HUES48 (cell line): ENCODE measurements at regions not wholly inside any gene's neighbourhood (a gene's known extent, or its start where the extent isn't known, plus 50 kb on each side); places are given as distances from the start of the nearest gene placed in this dataset.
"Not testable (repeated sequence)": the region's sequence is repeated elsewhere in the genome, so short reads cannot be mapped to it uniquely, and the experiment has no call there.

Experiments
- H3K27ac ChIP-seq: one replicate; pipeline ENCODE4 v1.7.0; 2013; ENCODE audit warnings: low read depth, low read length, inconsistent platforms
- H3K27me3 ChIP-seq: 2 replicates; pipeline ENCODE4 v1.6.1; 2013; ENCODE audit warnings: mild to moderate bottlenecking, low read length; ENCODE audit not compliant: control insufficient read depth, insufficient read depth
- H3K36me3 ChIP-seq: 2 replicates; pipeline ENCODE4 v1.6.1; 2013; ENCODE audit warnings: low read length; ENCODE audit not compliant: control insufficient read depth, insufficient read depth
- H3K4me1 ChIP-seq: 2 replicates; pipeline ENCODE4 v1.6.1; 2013; ENCODE audit warnings: mild to moderate bottlenecking, low read length; ENCODE audit not compliant: control insufficient read depth, insufficient read depth
- H3K4me3 ChIP-seq: 2 replicates; pipeline ENCODE4 v1.5.1; 2013; ENCODE audit warnings: mild to moderate bottlenecking, low read depth, low read length
- H3K9ac ChIP-seq: 2 replicates; pipeline ENCODE4 v1.6.1; 2013; ENCODE audit warnings: mild to moderate bottlenecking, low read depth, low read length, moderate library complexity
- H3K9me3 ChIP-seq: 2 replicates; pipeline ENCODE4 v1.6.1; 2013; ENCODE audit warnings: low read length; ENCODE audit not compliant: control insufficient read depth, insufficient read depth

- Histone ChIP-seq H3K4me1 (no peaks in the 10 kb centered on the region), H3K4me3 (no peak overlapping the region), H3K9ac (no peak overlapping the region), H3K9me3 (no peaks in the 10 kb centered on the region), H3K27me3 (no peaks in the 10 kb centered on the region), H3K27ac (no peak overlapping the region), H3K36me3 (no peaks in the 10 kb centered on the region)
Measured at GRCh38 chr11:101786421-101786820, 128.4 kb upstream of the CEP126 start.

- not testable (repeated sequence) for H3K4me1 ChIP-seq, H3K27ac ChIP-seq, H3K9ac ChIP-seq, H3K4me3 ChIP-seq, H3K36me3 ChIP-seq, H3K27me3 ChIP-seq
- peaks cover 16% of the 10 kb centered on the region for H3K9me3 ChIP-seq
Measured at GRCh38 chr11:101779167-101779566, 135.6 kb upstream of the CEP126 start.

- H3K9ac ChIP-seq = no peak overlapping the region
- H3K4me1 ChIP-seq = no peaks in the 10 kb centered on the region
- H3K36me3 ChIP-seq = no peaks in the 10 kb centered on the region
Measured at GRCh38 chr11:101777476-101777875, 137.3 kb upstream of the CEP126 start.

GRCh38 chr11:101775033-101775432, 139.8 kb upstream of the CEP126 start:
- H3K27ac ChIP-seq = no peak overlapping the region
- H3K36me3 ChIP-seq = no peaks in the 10 kb centered on the region
- H3K9ac ChIP-seq = no peak overlapping the region
- peaks cover 14% of the 10 kb centered on the region for H3K9me3 ChIP-seq
- H3K4me3 ChIP-seq = no peak overlapping the region
- no peaks in the 10 kb centered on the region for H3K4me1 ChIP-seq
- H3K27me3 ChIP-seq = no peaks in the 10 kb centered on the region

More at GRCh38 chr11:101777476-101777875, 137.3 kb upstream of the CEP126 start:
- no peaks in the 10 kb centered on the region for H3K27me3 ChIP-seq
- peaks cover 16% of the 10 kb centered on the region for H3K9me3 ChIP-seq
- H3K27ac ChIP-seq = no peak overlapping the region
- no peak overlapping the region for H3K4me3 ChIP-seq

- no peak overlapping the region for H3K4me3 ChIP-seq
- no peaks in the 10 kb centered on the region for H3K27me3 ChIP-seq
- H3K36me3 ChIP-seq = no peaks in the 10 kb centered on the region
- H3K9me3 ChIP-seq = no peaks in the 10 kb centered on the region
- no peak overlapping the region for H3K9ac ChIP-seq
- H3K27ac ChIP-seq = no peak overlapping the region
- H3K4me1 ChIP-seq = no peaks in the 10 kb centered on the region
Measured at GRCh38 chr11:101770648-101771047, 144.2 kb upstream of the CEP126 start.

- no peak overlapping the region for H3K4me3 ChIP-seq
- H3K4me1 ChIP-seq = no peaks in the 10 kb centered on the region
- no peaks in the 10 kb centered on the region for H3K9me3 ChIP-seq
- H3K27me3 ChIP-seq = no peaks in the 10 kb centered on the region
- H3K36me3 ChIP-seq = no peaks in the 10 kb centered on the region
- no peak overlapping the region for H3K9ac ChIP-seq
- H3K27ac ChIP-seq = no peak overlapping the region
Measured at GRCh38 chr11:101765932-101766331, 148.9 kb upstream of the CEP126 start.

- Histone ChIP-seq H3K9me3 (peaks cover 6% of the 10 kb centered on the region; the same call in 1 of the 2 replicates), H3K36me3 (no peaks in the 10 kb centered on the region), H3K27me3 (no peaks in the 10 kb centered on the region), H3K27ac (no peak overlapping the region), H3K4me3 (no peak overlapping the region), H3K9ac (no peak overlapping the region), H3K4me1 (no peaks in the 10 kb centered on the region)
Measured at GRCh38 chr11:101759771-101760450, 154.9 kb upstream of the CEP126 start.

- Histone ChIP-seq H3K4me3 (no peak overlapping the region), H3K4me1 (0 out of 2 replicates have a peak, but pooled peaks cover 3% of the 10 kb centered on the region), H3K27me3 (no peaks in the 10 kb centered on the region), H3K27ac (no peak overlapping the region), H3K9me3 (peaks cover 6% of the 10 kb centered on the region; the same call in 1 of the 2 replicates), H3K36me3 (no peaks in the 10 kb centered on the region), H3K9ac (no peak overlapping the region)
Measured at GRCh38 chr11:101757741-101758140, 157.1 kb upstream of the CEP126 start.

- H3K4me3 ChIP-seq = no peak overlapping the region
- no peaks in the 10 kb centered on the region for H3K27me3 ChIP-seq
- H3K36me3 ChIP-seq = no peaks in the 10 kb centered on the region
- H3K27ac ChIP-seq = peak overlapping the region; percentile 47
- no peaks in the 10 kb centered on the region for H3K9me3 ChIP-seq
- H3K4me1 ChIP-seq = peaks cover 20% of the 10 kb centered on the region
- H3K9ac ChIP-seq = no peak overlapping the region
Measured at GRCh38 chr11:101748572-101749344, 165.0 kb upstream of the TRPC6 start.

GRCh38 chr11:101745756-101746155, 161.9 kb upstream of the TRPC6 start:
- Histone ChIP-seq H3K36me3 (no peaks in the 10 kb centered on the region), H3K27ac (no peak overlapping the region), H3K4me3 (no peak overlapping the region), H3K27me3 (no peaks in the 10 kb centered on the region), H3K9me3 (no peaks in the 10 kb centered on the region), H3K9ac (no peak overlapping the region), H3K4me1 (peaks cover 22% of the 10 kb centered on the region)

GRCh38 chr11:101743828-101744227, 160.0 kb upstream of the TRPC6 start:
- Histone ChIP-seq H3K27me3 (no peaks in the 10 kb centered on the region), H3K27ac (no peak overlapping the region)

More at GRCh38 chr11:101743828-101744227, 160.0 kb upstream of the TRPC6 start:
- H3K4me1 ChIP-seq = peaks cover 21% of the 10 kb centered on the region
- H3K9me3 ChIP-seq = no peaks in the 10 kb centered on the region
- no peak overlapping the region for H3K4me3 ChIP-seq
- H3K9ac ChIP-seq = no peak overlapping the region
- no peaks in the 10 kb centered on the region for H3K36me3 ChIP-seq
